GM12878 (cell line): ENCODE measurements at regions not wholly inside any gene's neighbourhood (a gene's known extent, or its start where the extent isn't known, plus 50 kb on each side); places are given as distances from the start of the nearest gene placed in this dataset.

ENCODE experiments used
- ATAC-seq: fragments of 200-7000 bp; cut with Tn5 transposase; 3 replicates; pipeline ENCODE4 v1.9.1; 2020; ENCODE audit warnings: mild to moderate bottlenecking, moderate library complexity
- BruUV-seq: library from RNA; stranded (reverse); fragments of 400-500 nt; replicated peaks from 2 replicates; lab custom pipeline; 2021; lab: Mats Ljungman, UMichigan
- CTCF ChIA-PET: fragments of 300-600 bp; sonication (Branson Sonifier 250); formaldehyde crosslinking; extraction: SDS; loops from one replicate; lab custom pipeline; 2021; ENCODE audit warnings: inconsistent platforms; lab: Yijun Ruan, JAX
- POLR2A ChIA-PET: fragments of 350-600 bp; formaldehyde crosslinking; extraction: SDS; loops from one replicate; lab custom pipeline; 2021; ENCODE audit warnings: inconsistent platforms; lab: Charles Lee
- RAD21 ChIA-PET: fragments of 300-600 bp; sonication (Branson Sonifier 250); formaldehyde crosslinking; loops from one replicate; lab custom pipeline; 2023; ENCODE audit warnings: antibody characterized with exemption; ENCODE audit not compliant: unreplicated experiment; lab: Charles Lee
- SMC1A ChIA-PET: fragments of 300-600 bp; sonication (Branson Sonifier 250); formaldehyde crosslinking; loops from one replicate; lab custom pipeline; 2023; ENCODE audit not compliant: unreplicated experiment, uncharacterized antibody; lab: Charles Lee
- DNase-seq: peaks from one replicate; pipeline ENCODE4 v3.0.0-alpha.2; 2011; ENCODE audit warnings: low read depth, low spot score
- FAIRE-seq: peaks from 3 replicates; lab custom pipeline; 2011; peaks lifted over from hg19 to GRCh38; lab: Jason Lieb, UNC
- H2AFZ ChIP-seq: 2 replicates; pipeline ENCODE4 v1.6.0; 2011; ENCODE audit warnings: low read depth, low read length, control low read depth; ENCODE audit not compliant: control insufficient read depth
- H3K27ac ChIP-seq: 2 replicates; pipeline ENCODE4 v1.5.1; 2011; ENCODE audit warnings: control low read depth; ENCODE audit not compliant: control insufficient read depth, insufficient read depth
- H3K27me3 ChIP-seq, 2 experiments: replicated peaks in 1 of 2; 2 replicates each; pipeline versions ENCODE4 v1.6.0 to v1.6.1; 2011; ENCODE audit warnings: low read length in 1 of 2; ENCODE audit not compliant: control insufficient read depth in 2 of 2, insufficient read depth in 2 of 2
- H3K36me3 ChIP-seq, 2 experiments: 2 replicates each; pipeline ENCODE4 v1.5.1; 2011; ENCODE audit warnings: low read length in 1 of 2; ENCODE audit not compliant: control insufficient read depth in 2 of 2, insufficient read depth in 2 of 2
- H3K4me1 ChIP-seq: 2 replicates; pipeline ENCODE4 v1.6.1; 2011; ENCODE audit warnings: mild to moderate bottlenecking, low read length, moderate library complexity, mixed read lengths; ENCODE audit not compliant: control insufficient read depth, insufficient read depth
- H3K4me2 ChIP-seq: 2 replicates; pipeline ENCODE4 v1.6.0; 2011; ENCODE audit warnings: control low read depth; ENCODE audit not compliant: control insufficient read depth, insufficient read depth
- H3K4me3 ChIP-seq: fragments of 200-600 bp; sonication (generic); 2 replicates; pipeline ENCODE4 v1.5.1; 2016
- H3K79me2 ChIP-seq: 2 replicates; pipeline ENCODE4 v1.6.0; 2011; ENCODE audit warnings: low read length; ENCODE audit not compliant: control insufficient read depth, insufficient read depth
- H3K9ac ChIP-seq: 2 replicates; pipeline ENCODE4 v1.8.0; 2011; ENCODE audit warnings: low read length, control low read depth, mixed read lengths; ENCODE audit not compliant: control insufficient read depth, insufficient read depth
- H3K9me3 ChIP-seq: replicated peaks from 3 replicates; pipeline ENCODE4 v1.5.1; 2011; ENCODE audit warnings: mild to moderate bottlenecking, low read length; ENCODE audit not compliant: control insufficient read depth, insufficient read depth
- H4K20me1 ChIP-seq: 2 replicates; pipeline ENCODE4 v1.6.0; 2011; ENCODE audit not compliant: control insufficient read depth, insufficient read depth
- BMI1 ChIP-seq: fragments of 450-650 bp; IDR thresholded peaks from 2 replicates; pipeline ENCODE4 v1.6.1; 2016; ENCODE audit warnings: mild to moderate bottlenecking, moderate library complexity, borderline replicate concordance
- LARP7 ChIP-seq: fragments of 450-650 bp; IDR thresholded peaks from 2 replicates; pipeline ENCODE4 v1.6.1; 2017; ENCODE audit warnings: mild to moderate bottlenecking
- MEF2B ChIP-seq: fragments of 450-650 bp; IDR thresholded peaks from 2 replicates; pipeline ENCODE4 v1.6.1; 2018; ENCODE audit warnings: mild to moderate bottlenecking, moderate library complexity; ENCODE audit not compliant: partially characterized antibody, poor library complexity, severe bottlenecking
- NR2C2 ChIP-seq: IDR thresholded peaks from 2 replicates; pipeline ENCODE4 v1.6.1; 2011; ENCODE audit warnings: borderline replicate concordance, low read depth; ENCODE audit not compliant: control insufficient read depth, insufficient read length
- SUZ12 ChIP-seq: fragments of 200-600 bp; sonication (generic); IDR thresholded peaks from one replicate; pipeline ENCODE4 v1.6.1; 2018; ENCODE audit warnings: antibody characterized with exemption, mild to moderate bottlenecking; ENCODE audit not compliant: unreplicated experiment
- WGBS: methylation state at CpG from one replicate; pipeline ENCODE4 v1.1.6; 2016; ENCODE audit warnings: low lambda C conversion rate; ENCODE audit not compliant: insufficient replicate concordance, insufficient coverage; ENCODE audit errors: missing lambda C conversion rate; 5-methylcytosine and 5-hydroxymethylcytosine counted together
- in situ Hi-C: fragments of 300-500 bp; cut with MboI; formaldehyde crosslinking; loops from 9 replicates; pipeline ENCODE4 v1.14.3; 2018; ENCODE audit warnings: mixed read lengths
- intact Hi-C: fragments of 100-400 bp; cut with micrococcal nuclease; formaldehyde crosslinking; loops from one replicate; pipeline ENCODE4 v1.14.2; 2022; ENCODE audit not compliant: unreplicated experiment
- TF ChIP-seq, protein P1 (sequence below): fragments of 450-650 bp; IDR thresholded peaks from 2 replicates; pipeline ENCODE4 v1.6.1; 2017; ENCODE audit warnings: mild to moderate bottlenecking, moderate library complexity
- TF ChIP-seq, protein P2 (sequence below): fragments of 450-650 bp; IDR thresholded peaks from 2 replicates; pipeline ENCODE4 v1.6.1; 2017; ENCODE audit warnings: mild to moderate bottlenecking

DNA sequence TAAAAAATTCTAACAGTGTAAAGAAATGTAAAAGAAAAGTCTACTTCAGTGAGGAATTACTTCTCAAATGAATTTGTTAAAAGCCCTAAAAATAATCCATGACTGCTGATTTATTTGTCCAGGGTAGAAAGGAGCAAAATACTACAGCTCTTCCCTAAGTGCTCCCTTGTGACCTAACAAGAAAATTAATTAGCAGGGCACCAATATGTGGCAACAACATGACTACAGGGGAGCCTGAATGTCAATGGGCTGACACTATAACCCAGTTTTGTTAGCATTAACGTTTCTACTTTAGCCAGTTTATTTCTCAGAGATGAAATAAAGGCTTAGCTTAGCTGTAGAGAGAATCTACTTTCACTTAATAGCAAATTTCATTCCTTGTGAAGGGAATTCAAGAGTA, 918.9 kb upstream of the EPHA5 start:
- RAD21 ChIA-PET: no interaction called here
- Histone ChIP-seq H3K4me1 (no peaks in the 10 kb centered on the region), H3K9me3 (no peaks in the 10 kb centered on the region), H4K20me1 (no peaks in the 10 kb centered on the region), H3K4me3 (no peak overlapping the region), H3K36me3 (no peaks in the 10 kb centered on the region), H2AFZ (no peak overlapping the region), H3K9ac (no peak overlapping the region), H3K4me2 (no peak overlapping the region), H3K27me3 (no peaks in the 10 kb centered on the region)
- 0% methylated on average over 1 of the region's 1 CpG for WGBS
- in situ Hi-C loops: no loop called here
- ATAC-seq (no peak), FAIRE-seq (no peak)
- TF ChIP-seq BMI1 (no peak), SUZ12 (no peak)
- TF ChIP-seq, all 136 proteins: peak for 0
- DNase-seq: no peak
- ChIA-PET SMC1A (interaction anchor here (1.1 kb wide), 1 partner anchor 13 kb away, joined by 3 read pairs; no protein-coding TSS in a partner anchor), CTCF (no interaction called here), POLR2A (no interaction called here)
- no peak overlapping the region for H3K27ac ChIP-seq
- intact Hi-C loops: no loop called here
- H3K79me2 ChIP-seq: no peaks in the 10 kb centered on the region
- BruUV-seq: no TSS peak

GRCh38 chr4:66585767-66586166, 915.5 kb upstream of the EPHA5 start:
- DNase-seq (no peak), ATAC-seq (no peak), FAIRE-seq (no peak)
- Histone ChIP-seq H3K4me2 (no peak overlapping the region), H3K4me1 (no peaks in the 10 kb centered on the region), H3K9me3 (no peaks in the 10 kb centered on the region), H3K36me3 (no peaks in the 10 kb centered on the region), H3K27ac (no peak overlapping the region), H3K27me3 (no peaks in the 10 kb centered on the region), H4K20me1 (no peaks in the 10 kb centered on the region), H3K4me3 (no peak overlapping the region), H3K79me2 (no peaks in the 10 kb centered on the region), H2AFZ (no peak overlapping the region), H3K9ac (no peak overlapping the region)
- no TSS peak for BruUV-seq
- intact Hi-C loops: no loop called here
- ChIA-PET RAD21 (no interaction called here), POLR2A (no interaction called here), CTCF (no interaction called here), SMC1A (no interaction called here)
- TF ChIP-seq, protein P1, sequence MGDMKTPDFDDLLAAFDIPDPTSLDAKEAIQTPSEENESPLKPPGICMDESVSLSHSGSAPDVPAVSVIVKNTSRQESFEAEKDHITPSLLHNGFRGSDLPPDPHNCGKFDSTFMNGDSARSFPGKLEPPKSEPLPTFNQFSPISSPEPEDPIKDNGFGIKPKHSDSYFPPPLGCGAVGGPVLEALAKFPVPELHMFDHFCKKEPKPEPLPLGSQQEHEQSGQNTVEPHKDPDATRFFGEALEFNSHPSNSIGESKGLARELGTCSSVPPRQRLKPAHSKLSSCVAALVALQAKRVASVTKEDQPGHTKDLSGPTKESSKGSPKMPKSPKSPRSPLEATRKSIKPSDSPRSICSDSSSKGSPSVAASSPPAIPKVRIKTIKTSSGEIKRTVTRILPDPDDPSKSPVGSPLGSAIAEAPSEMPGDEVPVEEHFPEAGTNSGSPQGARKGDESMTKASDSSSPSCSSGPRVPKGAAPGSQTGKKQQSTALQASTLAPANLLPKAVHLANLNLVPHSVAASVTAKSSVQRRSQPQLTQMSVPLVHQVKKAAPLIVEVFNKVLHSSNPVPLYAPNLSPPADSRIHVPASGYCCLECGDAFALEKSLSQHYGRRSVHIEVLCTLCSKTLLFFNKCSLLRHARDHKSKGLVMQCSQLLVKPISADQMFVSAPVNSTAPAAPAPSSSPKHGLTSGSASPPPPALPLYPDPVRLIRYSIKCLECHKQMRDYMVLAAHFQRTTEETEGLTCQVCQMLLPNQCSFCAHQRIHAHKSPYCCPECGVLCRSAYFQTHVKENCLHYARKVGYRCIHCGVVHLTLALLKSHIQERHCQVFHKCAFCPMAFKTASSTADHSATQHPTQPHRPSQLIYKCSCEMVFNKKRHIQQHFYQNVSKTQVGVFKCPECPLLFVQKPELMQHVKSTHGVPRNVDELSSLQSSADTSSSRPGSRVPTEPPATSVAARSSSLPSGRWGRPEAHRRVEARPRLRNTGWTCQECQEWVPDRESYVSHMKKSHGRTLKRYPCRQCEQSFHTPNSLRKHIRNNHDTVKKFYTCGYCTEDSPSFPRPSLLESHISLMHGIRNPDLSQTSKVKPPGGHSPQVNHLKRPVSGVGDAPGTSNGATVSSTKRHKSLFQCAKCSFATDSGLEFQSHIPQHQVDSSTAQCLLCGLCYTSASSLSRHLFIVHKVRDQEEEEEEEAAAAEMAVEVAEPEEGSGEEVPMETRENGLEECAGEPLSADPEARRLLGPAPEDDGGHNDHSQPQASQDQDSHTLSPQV: no peak
- TF ChIP-seq, protein P2, sequence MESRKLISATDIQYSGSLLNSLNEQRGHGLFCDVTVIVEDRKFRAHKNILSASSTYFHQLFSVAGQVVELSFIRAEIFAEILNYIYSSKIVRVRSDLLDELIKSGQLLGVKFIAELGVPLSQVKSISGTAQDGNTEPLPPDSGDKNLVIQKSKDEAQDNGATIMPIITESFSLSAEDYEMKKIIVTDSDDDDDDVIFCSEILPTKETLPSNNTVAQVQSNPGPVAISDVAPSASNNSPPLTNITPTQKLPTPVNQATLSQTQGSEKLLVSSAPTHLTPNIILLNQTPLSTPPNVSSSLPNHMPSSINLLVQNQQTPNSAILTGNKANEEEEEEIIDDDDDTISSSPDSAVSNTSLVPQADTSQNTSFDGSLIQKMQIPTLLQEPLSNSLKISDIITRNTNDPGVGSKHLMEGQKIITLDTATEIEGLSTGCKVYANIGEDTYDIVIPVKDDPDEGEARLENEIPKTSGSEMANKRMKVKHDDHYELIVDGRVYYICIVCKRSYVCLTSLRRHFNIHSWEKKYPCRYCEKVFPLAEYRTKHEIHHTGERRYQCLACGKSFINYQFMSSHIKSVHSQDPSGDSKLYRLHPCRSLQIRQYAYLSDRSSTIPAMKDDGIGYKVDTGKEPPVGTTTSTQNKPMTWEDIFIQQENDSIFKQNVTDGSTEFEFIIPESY: no peak
- TF ChIP-seq MEF2B (no peak), LARP7 (no peak), NR2C2 (no peak)
- in situ Hi-C loops: no loop called here
- WGBS: 0% methylated on average over 1 of the region's 1 CpG
